Nephron (organoid): ENCODE measurements at regions not wholly inside any gene's neighbourhood (a gene's known extent, or its start where the extent isn't known, plus 50 kb on each side); places are given as distances from the start of the nearest gene placed in this dataset.
"Not testable (repeated sequence)": the region's sequence is repeated elsewhere in the genome, so short reads cannot be mapped to it uniquely, and the experiment has no call there.

Experiments
- H3K27ac Mint-ChIP-seq, 3 experiments: 2 replicates each; pipeline ENCODE4 v1.8.0; 2020; ENCODE audit warnings: mixed read lengths in 3 of 3, mild to moderate bottlenecking in 2 of 3, moderate library complexity in 1 of 3
- H3K27me3 Mint-ChIP-seq: 2 replicates; pipeline ENCODE4 v1.8.0; 2021; ENCODE audit warnings: low read depth, mild to moderate bottlenecking, moderate library complexity, mixed read lengths
- H3K36me3 Mint-ChIP-seq: 2 replicates; pipeline ENCODE4 v1.8.0; 2020; ENCODE audit warnings: low read depth, mixed read lengths
- H3K4me1 Mint-ChIP-seq: 2 replicates; pipeline ENCODE4 v1.8.0; 2020; ENCODE audit warnings: mixed read lengths
- H3K4me3 Mint-ChIP-seq, 3 experiments: 2 replicates each; pipeline ENCODE4 v1.8.0; 2020; ENCODE audit warnings: mild to moderate bottlenecking in 3 of 3, mixed read lengths in 3 of 3, moderate library complexity in 2 of 3
- H3K9me3 Mint-ChIP-seq: 2 replicates; pipeline ENCODE4 v1.8.0; 2020; ENCODE audit warnings: mixed read lengths
- TF ChIP-seq, protein P1 (sequence below), 3 experiments: fragments of 200-600 bp; sonication (generic); IDR thresholded peaks; one replicate each; pipeline ENCODE4 v1.5.0; 2021; ENCODE audit warnings: antibody characterized with exemption in 3 of 3; ENCODE audit not compliant: unreplicated experiment in 3 of 3

DNA sequence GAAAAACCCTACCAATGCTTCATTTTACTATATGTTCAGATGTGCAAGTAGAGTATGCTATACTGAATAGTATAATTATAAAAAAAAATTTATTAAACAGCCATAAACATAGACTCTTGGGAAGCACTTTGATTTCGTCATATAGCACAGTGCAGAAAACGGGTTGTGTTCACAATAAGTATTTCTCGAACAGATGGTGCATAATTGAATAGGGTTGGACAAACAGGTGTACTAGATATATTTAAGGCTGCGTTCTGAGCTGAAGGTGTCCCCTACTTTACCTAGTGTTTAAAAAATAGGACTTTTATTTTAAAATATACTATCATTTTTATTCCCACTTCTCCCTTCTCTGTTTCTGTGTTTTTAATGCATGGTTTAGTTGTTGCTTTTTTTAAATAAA, 841.5 kb downstream of the ANKRD7 start:
- H3K4me3 Mint-ChIP-seq = no peak overlapping the region
- H3K27me3 Mint-ChIP-seq = no peaks in the 10 kb centered on the region
- no peaks in the 10 kb centered on the region for H3K36me3 Mint-ChIP-seq
- no peak overlapping the region for H3K27ac Mint-ChIP-seq
- H3K4me1 Mint-ChIP-seq = peaks cover 4% of the 10 kb centered on the region
- no peaks in the 10 kb centered on the region for H3K9me3 Mint-ChIP-seq
- TF ChIP-seq, protein P1, sequence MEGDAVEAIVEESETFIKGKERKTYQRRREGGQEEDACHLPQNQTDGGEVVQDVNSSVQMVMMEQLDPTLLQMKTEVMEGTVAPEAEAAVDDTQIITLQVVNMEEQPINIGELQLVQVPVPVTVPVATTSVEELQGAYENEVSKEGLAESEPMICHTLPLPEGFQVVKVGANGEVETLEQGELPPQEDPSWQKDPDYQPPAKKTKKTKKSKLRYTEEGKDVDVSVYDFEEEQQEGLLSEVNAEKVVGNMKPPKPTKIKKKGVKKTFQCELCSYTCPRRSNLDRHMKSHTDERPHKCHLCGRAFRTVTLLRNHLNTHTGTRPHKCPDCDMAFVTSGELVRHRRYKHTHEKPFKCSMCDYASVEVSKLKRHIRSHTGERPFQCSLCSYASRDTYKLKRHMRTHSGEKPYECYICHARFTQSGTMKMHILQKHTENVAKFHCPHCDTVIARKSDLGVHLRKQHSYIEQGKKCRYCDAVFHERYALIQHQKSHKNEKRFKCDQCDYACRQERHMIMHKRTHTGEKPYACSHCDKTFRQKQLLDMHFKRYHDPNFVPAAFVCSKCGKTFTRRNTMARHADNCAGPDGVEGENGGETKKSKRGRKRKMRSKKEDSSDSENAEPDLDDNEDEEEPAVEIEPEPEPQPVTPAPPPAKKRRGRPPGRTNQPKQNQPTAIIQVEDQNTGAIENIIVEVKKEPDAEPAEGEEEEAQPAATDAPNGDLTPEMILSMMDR (IDR thresholded peaks at IDR 0.05; ENCODE audit: unreplicated experiment in 3 of 3) = no peak

DNA sequence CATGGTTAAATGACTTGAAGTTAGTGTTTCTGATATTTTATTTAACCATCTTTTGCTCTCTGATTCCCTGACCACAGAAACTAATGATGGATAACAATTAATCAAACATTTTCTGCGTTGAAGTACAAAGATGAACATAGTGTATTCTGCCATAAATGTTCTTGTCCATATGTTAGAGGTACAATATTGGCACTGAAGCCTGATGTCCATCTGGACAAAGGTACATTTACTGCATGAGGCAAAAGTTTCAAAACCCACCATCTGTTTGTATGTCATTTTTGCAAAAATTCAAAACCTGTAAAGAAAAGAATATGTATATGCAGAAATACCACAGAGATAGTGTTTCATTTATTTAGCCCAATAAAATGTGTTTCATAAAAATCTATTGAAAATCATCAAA, 861.5 kb downstream of the ANKRD7 start:
- Mint-ChIP-seq H3K27me3 (no peaks in the 10 kb centered on the region), H3K27ac (no peak overlapping the region), H3K36me3 (no peaks in the 10 kb centered on the region), H3K9me3 (peaks cover 5% of the 10 kb centered on the region), H3K4me3 (no peak overlapping the region), H3K4me1 (no peaks in the 10 kb centered on the region)
- TF ChIP-seq, protein P1 (IDR thresholded peaks at IDR 0.05; ENCODE audit: unreplicated experiment in 3 of 3) = no peak

DNA sequence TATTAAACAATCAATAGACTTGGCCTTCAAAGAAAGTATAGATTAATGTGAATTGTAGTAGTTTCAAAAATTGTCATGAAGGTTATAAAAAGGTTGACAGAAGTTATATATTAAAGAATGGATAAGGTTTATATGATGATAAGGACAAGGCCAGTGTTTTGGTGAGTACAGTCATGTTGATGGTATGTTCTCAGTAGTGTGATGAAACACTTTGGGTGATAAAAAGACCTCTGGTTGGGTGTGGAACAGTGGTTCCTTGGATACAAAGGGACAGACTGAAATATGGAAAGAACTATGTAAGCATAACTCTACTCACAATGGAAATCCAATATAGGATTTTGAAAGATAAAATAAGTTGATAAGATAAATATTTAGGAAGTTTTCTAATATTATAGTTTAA, 866.3 kb downstream of the ANKRD7 start:
- Mint-ChIP-seq H3K4me1 (no peaks in the 10 kb centered on the region), H3K4me3 (no peak overlapping the region), H3K36me3 (no peaks in the 10 kb centered on the region), H3K27ac (no peak overlapping the region), H3K27me3 (no peaks in the 10 kb centered on the region), H3K9me3 (peaks cover 3% of the 10 kb centered on the region)
- TF ChIP-seq, protein P1 (IDR thresholded peaks at IDR 0.05; ENCODE audit: unreplicated experiment in 3 of 3) = no peak

DNA sequence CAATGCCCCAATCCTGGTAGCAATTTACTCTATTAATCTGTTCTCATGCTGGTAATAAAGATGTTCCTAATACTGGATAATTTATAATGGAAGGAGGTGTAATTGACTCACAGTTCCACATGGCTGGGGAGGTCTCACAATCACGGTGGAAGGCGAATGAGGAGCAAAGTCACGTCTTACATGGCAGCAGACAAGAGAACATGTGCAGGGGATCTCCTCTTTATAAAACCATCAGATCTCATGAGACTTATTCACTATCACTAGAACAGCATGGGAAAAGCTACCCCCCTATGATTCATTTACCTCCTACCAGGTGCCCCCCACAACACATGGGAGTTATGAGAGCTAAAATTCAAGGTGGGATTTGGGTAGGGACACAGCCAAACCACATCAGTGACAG, 872.2 kb downstream of the ANKRD7 start:
- no peak overlapping the region for H3K27ac Mint-ChIP-seq
- no peaks in the 10 kb centered on the region for H3K27me3 Mint-ChIP-seq
- peaks cover 6% of the 10 kb centered on the region for H3K9me3 Mint-ChIP-seq
- no peak overlapping the region for H3K4me3 Mint-ChIP-seq
- TF ChIP-seq, protein P1 (IDR thresholded peaks at IDR 0.05; ENCODE audit: unreplicated experiment in 3 of 3) = no peak
- H3K4me1 Mint-ChIP-seq = no peaks in the 10 kb centered on the region
- no peaks in the 10 kb centered on the region for H3K36me3 Mint-ChIP-seq

DNA sequence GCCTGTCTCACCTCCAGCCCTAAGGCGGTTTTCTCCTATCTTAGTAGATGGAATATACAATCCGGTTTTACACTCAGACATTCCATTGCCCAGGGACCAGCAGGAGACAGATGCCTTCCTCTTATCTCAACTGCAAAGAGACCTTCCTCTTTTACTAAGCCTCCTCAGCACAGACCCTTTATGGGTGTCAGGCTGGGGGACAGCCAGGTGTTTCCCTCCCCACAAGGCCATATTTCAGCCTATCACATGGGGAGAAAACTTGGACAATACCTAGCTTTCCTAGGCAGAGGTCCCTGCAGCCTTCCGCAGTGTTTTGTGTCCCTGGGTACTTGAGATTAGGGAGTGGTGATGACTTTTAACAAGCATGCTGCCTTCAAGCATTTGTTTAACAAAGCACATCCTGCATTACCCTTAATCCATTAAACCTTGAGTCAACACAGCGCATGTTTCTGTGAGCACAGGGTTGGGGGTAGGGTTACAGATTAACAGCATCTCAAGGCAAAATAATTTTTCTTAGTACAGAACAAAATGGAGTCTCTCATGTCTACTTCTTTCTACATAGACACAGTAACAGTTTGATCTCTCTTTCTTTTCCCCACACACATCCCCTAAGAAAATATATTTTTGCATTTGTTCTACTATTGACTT, 876.2 kb downstream of the ANKRD7 start:
- not testable (repeated sequence) for H3K4me1 Mint-ChIP-seq, H3K27me3 Mint-ChIP-seq, H3K36me3 Mint-ChIP-seq, H3K4me3 Mint-ChIP-seq, H3K9me3 Mint-ChIP-seq
- peak overlapping the region in 1 of 3 experiments; percentile 34 for H3K27ac Mint-ChIP-seq

DNA sequence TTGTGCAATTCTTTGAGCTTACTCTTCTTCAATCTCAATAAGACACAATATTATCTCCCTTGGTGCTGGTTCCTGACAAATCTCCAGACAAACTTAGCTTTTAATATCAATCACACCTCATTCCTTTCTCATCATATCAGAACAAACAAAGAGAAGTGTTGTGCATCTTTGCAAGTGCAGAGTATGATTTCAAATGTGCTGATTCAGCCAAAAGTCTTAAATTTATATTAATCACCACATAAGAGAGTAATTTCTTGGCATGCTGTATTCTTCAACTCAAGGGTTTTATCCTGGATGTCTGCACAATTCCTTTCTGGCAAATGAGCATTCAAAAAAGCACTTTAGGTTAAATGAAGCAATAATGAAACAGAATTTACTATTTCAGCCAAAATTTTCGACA, 877.8 kb downstream of the ANKRD7 start:
- H3K9me3 Mint-ChIP-seq = no peaks in the 10 kb centered on the region
- H3K27me3 Mint-ChIP-seq = no peaks in the 10 kb centered on the region
- TF ChIP-seq, protein P1 (IDR thresholded peaks at IDR 0.05; ENCODE audit: unreplicated experiment in 3 of 3) = no peak
- peaks cover 5% of the 10 kb centered on the region for H3K4me1 Mint-ChIP-seq
- no peak overlapping the region for H3K27ac Mint-ChIP-seq
- H3K4me3 Mint-ChIP-seq = no peak overlapping the region
- H3K36me3 Mint-ChIP-seq = no peaks in the 10 kb centered on the region
